Epidermal melanocyte (primary cell): ENCODE measurements at regions not wholly inside any gene's neighbourhood (a gene's known extent, or its start where the extent isn't known, plus 50 kb on each side); places are given as distances from the start of the nearest gene placed in this dataset.

Experiments used
- DNase-seq: peaks from one replicate; pipeline ENCODE4 v3.0.0; 2011; ENCODE audit warnings: low spot score; ENCODE audit not compliant: insufficient read length

DNA sequence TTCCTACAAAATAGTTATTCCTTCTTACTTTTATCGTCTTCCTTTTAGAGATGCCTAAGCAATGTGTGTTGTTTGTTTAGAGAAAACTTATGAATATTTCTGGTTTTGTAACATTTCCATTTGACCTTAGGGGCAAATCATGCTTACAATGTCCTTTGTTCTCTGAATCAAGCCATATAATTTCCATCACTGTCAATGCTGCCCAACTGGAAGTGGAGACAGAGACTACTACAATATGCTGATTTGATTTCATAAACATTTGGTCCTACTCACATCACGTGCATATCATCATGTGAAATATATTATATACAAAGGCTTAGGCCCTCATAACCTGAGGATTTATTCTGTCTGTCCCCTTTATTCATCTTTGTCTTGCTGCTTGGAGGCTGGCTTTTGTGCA is 183.2 kb upstream of the CD180 start:
- no peak for DNase-seq

DNA sequence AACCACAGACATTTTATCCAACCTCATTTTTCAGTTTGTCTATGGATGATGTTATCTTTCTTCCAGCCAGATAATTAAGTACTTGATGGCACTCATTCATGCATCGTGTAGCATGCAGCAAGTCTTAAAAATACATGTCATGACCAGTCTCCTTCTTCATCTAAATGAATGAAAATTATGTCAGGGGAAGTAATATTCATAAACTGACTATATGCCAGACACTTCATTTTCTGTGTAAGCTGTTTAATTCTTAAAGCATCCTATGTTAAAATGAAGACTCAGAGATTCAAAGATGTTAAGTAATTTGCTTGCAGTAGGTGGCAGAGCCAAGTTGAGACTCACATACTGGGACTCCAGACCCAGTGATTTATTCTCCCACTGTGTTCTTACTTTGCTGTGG is 181.7 kb upstream of the CD180 start:
- no peak for DNase-seq

GRCh38 chr5:67377631-67378030 is 181.0 kb upstream of the CD180 start:
- DNase-seq, result no peak

GRCh38 chr5:67375606-67376005 is 179.0 kb upstream of the CD180 start:
- no peak for DNase-seq

- DNase-seq, result no peak
Observed at GRCh38 chr5:67374378-67374777, 177.8 kb upstream of the CD180 start.

DNA sequence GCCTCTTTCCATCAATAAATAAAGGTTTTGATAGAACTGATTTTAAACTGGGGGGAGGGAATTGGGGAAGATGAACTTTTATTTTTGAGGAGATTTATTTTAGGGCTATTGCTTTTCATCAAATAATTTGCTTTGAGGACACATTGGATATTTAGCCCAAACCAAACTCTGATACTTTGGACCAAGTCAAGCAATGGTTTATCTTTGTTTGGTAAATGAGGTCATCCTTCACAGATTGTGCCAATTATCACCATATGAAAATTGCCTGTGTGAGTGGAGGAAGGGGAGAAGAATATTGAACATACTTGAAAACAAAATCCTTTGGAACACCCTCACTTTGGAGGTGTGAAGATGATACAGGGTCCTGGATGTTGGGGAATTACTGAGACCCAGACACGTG is 176.9 kb upstream of the CD180 start:
- DNase-seq, result no peak

- no peak for DNase-seq
Observed at GRCh38 chr5:67372887-67373286, 176.3 kb upstream of the CD180 start.

DNA sequence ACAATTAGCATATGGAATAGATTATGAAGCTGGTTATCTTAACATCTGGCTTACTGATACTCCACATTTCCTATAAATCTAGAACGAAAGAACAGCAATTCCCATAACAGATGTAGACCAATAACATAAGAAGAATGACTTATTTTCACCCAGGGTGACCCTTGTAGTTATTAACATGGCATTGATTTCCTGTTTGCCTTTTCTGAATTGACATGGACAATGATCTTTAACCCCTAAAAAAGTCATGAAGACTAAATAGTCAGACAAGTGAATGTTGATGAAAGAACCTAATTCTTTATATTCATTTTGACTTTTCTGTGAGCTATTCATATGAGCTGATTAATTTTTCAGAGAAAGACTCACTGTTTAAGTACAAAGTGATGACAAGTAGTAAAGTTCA is 175.3 kb upstream of the CD180 start:
- no peak for DNase-seq

DNA sequence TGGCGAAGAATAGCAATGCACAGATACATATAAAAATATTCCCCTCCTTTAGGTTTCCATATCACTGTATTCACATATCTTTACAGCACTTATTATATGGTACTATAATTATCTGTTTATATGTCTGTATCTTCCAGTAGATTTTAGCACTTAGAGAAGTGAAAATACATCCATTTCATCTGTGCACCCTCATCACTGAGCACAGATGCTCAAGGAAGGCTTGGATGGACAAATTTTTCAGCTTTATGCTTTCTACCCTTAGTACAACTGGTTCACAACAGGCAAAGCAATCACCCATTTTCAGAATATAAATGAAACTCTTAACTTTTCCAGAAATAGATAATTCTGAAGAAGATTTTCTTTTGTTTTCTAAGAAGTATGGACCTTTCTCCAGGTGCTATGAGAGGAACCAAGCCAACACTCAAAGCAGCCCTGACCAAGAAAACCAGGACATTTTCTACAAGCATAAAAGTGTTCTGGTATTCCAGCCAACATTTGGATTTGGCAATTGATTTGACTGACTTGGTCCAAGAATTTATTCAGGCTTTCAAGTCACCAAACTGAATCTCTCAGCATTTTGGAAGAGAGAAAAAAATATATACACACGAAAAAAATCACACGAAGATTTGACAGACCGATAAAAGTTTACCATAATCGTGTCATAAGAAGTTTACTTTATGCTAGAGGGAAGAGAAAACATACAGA is 170.2 kb upstream of the CD180 start:
- no peak for DNase-seq

DNA sequence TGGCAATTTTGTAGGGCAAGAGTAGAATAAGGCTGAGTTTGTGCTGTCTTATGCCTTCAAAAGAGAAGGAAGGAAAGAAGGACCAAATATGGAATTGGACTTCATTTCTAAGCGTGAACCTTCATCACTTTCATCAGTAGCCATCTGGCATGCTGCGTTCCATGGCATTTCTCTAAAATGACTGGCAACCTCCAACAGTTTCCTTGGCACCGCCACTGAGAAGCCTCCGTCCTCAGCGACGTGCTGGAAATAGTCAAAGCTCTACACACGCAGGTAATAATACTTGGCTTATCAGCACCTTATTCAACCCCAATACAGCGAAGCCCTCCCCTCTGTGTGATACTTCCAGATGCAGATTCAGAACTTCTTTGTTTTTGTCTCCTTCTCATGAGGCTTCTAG is 169.7 kb upstream of the CD180 start:
- DNase-seq, result no peak

DNA sequence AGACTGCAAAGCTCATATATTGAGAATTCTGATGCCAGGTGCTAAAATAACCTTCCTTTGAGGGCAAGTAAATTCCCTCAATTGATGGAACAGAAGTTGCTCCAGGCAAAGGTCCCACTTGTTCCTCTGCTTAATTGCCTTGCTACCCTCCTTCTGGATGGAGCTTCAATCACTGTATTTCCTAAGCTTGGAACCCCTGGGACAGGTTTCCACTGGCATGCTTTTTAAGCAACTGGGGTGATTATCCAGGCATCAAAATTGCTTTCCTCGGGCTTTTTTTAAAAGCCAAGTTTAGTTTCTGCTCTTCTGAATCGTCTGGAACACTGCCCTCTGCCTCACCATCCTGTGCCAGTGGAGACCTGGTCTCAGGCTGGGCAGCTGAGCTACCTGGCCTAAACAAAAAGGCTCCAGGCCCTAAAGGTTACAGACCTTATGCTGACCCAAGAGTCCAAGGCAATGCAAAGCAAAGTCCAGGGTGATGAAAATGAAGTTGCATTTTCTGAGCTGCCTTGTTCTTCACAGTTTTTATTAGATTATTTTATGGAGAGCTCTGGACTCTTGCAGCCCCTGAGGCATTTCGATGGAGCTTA is 167.9 kb upstream of the CD180 start:
- DNase-seq, result no peak

GRCh38 chr5:67363963-67364362 is 167.4 kb upstream of the CD180 start:
- DNase-seq, result no peak

DNA sequence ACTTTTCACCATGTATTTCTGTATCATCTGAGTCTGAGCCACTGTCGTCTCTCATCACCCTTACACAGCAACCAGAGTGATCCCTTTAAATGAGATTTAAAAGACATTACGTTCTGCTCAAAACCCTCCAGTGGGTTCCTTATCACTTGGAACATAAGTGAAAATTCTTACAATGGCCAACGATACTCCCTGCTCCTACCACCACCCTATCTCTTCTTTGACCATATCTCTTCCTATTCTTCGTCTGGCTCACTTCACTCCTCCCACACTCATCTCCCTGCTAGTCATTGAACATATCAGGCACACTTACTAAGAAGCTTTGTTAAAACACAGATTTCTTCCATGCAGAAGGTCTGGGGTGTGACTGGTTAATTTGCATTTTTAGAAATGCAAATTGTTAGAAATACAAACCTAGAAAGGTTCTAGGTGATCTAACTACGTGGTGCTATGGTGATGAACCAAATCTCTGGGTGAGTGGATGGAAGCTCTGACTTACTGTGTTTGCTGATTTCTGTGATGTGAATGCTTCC is 166.6 kb upstream of the CD180 start:
- DNase-seq, result no peak

DNA sequence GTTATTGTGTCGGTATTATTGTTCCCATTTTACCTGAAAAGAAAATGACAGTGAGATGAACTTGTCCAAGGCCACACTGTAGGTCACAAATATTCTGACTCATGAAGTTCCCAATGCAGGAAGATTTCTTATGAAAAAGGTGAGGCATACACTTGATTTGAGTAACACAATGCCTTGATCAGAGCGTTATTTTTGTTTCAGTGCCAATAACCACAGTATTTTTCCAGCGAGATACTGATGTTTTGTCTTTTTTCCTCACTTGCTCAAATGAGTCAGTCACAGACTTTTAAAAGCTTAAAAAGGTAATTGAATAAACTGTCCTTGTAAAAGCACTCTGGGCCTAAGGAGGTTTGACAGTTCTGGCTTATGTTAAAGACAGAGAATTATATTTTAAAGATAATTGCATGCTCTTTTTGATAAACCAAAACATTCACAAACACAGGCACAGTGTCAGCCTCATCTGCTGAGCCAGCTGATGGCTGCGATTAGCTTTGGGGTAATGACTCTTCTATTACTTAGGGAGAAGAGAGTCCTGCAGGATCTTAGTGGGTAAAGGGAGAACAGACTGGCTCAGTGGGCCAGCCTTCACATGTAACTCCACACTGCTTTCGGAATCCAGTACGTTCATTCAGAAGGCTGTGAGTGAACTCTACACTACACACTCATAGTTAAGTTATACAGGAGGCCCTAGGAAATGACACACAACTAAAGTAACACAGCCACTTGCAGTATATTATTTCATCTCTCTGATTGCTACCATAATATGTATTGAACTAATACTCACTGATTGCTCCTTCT is 165.5 kb upstream of the CD180 start:
- no peak for DNase-seq

DNA sequence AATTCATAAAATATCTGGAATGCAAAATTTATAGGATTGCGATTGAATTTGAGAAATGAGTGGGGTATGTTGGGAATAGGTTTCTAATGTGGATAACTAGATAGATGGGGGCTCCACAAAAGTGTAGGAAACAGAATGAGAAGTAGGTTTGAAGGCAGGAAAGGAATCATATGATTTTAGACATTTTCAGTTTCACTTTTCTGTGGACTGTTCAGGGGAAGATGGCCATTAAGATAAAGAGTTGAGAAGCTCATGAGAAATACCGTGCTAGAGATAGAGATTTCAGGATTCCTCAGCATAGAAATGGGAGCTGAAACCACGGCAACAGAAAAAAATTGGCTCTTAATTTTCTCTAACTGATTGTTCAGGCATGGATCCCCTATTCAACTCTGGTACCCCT is 163.4 kb upstream of the CD180 start:
- DNase-seq, result no peak

DNA sequence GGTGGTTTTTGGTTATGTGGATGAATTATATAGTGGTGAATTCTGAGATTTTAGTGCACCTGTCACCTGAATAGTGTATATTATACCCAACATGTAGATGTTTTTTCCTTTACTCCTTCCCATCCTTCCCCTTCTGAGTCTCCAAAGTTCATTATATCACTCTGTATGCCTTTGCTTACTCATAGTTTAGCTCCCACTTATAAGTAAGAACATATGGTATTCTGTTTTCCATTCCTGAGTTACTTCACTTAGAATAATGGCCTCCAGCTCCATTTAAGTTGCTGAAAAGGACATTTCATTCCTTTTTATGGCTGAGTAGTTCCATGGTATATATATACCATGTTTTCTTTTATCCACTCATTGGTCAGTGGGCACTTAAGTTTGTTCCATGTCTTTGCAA is 161.6 kb upstream of the CD180 start:
- DNase-seq, result no peak

DNA sequence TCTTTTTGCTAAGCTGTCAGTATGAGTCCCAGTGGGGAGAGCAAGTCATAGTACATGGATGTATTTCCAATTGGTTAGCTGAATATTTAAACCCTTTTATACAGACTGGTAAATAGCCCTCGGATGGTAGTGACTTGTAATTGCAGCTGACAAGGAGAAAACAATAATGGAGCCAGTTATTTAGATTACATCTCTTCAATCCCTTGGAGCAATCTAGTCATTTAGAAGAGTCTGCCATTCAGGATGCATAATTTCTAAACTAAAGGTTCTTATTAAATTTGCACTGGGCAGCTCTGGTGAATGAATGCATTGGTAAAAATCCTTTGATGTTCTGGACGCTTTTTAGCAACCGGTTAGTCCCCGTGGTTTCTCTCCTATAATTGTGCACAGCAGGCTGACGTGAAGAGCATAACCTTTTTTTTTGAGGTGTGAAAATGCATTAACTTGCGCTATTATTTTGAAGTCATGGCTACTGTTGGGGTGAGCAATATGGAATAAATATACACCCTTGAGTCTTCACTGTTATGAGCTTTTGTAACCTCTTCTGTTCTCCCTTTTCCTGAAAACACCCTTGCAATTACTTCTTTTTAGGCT is 158.6 kb upstream of the CD180 start:
- DNase-seq, result no peak

- no peak for DNase-seq
Observed at GRCh38 chr5:67353500-67354450, 157.2 kb upstream of the CD180 start.

DNA sequence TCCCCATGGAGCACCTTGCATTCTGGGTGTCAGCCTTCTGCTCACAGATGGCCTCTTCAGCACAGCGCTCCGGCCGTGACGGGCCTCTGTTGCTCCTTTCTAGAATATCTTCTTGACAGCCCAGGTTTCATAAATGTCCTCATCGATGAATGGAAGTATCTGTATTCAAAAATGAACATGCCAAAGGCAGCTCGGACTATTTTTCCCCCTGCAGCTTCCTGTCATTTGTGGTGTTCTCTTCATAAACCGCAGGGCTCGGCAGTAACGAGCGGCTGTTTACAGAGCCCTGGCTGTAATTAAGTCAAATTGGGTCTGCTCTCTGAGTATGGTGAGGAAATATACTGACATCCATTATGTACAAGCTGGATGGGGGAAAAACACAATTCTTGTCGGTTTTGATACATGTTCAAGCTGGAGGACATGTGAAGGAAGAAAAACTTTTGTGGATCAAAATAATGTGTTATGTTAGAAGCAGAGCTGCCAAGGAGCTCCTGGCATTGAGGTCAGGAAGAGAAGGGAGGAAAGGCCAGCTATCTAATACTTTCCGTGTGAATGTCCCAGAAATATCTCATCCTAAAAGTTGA is 154.1 kb upstream of the CD180 start:
- DNase-seq, result no peak

- no peak for DNase-seq
Observed at GRCh38 chr5:67350185-67350584, 153.6 kb upstream of the CD180 start.

- DNase-seq, result no peak
Observed at GRCh38 chr5:67347821-67348220, 151.2 kb upstream of the CD180 start.
